Smooth muscle cell (in vitro differentiated cells): ENCODE measurements at regions not wholly inside any gene's neighbourhood (a gene's known extent, or its start where the extent isn't known, plus 50 kb on each side); places are given as distances from the start of the nearest gene placed in this dataset.

Source experiments
- DNase-seq: peaks from one replicate; lab custom pipeline; 2025; ENCODE audit not compliant: unreplicated experiment; lab: John Stamatoyannopoulos, UW
- H2AFZ ChIP-seq: fragments of 200-600 bp; sonication (generic); 2 replicates; pipeline ENCODE4 v1.6.0; 2016; ENCODE audit warnings: antibody characterized with exemption, low read depth, mild to moderate bottlenecking
- H3F3A ChIP-seq: fragments of 200-600 bp; sonication (generic); 2 replicates; pipeline ENCODE4 v1.6.0; 2017; ENCODE audit warnings: antibody characterized with exemption, low read depth
- H3K27ac ChIP-seq: fragments of 200-600 bp; sonication (generic); 2 replicates; pipeline ENCODE4 v1.5.1; 2016; ENCODE audit warnings: low read depth, mild to moderate bottlenecking
- H3K27me3 ChIP-seq: fragments of 200-600 bp; sonication (generic); 2 replicates; pipeline ENCODE4 v1.6.1; 2016; ENCODE audit warnings: low read depth, mild to moderate bottlenecking
- H3K36me3 ChIP-seq: fragments of 200-600 bp; sonication (generic); 2 replicates; pipeline ENCODE4 v1.5.1; 2016; ENCODE audit warnings: low read depth
- H3K4me1 ChIP-seq: fragments of 200-600 bp; sonication (generic); 2 replicates; pipeline ENCODE4 v1.5.1; 2016; ENCODE audit warnings: low read depth
- H3K4me2 ChIP-seq: fragments of 200-600 bp; sonication (generic); 2 replicates; pipeline ENCODE4 v1.6.0; 2016; ENCODE audit warnings: mild to moderate bottlenecking
- H3K4me3 ChIP-seq: fragments of 200-600 bp; sonication (generic); 2 replicates; pipeline ENCODE4 v1.5.1; 2016; ENCODE audit warnings: mild to moderate bottlenecking
- H3K79me2 ChIP-seq: fragments of 200-600 bp; sonication (generic); 2 replicates; pipeline ENCODE4 v1.6.0; 2016; ENCODE audit warnings: low read depth, mild to moderate bottlenecking
- H3K9ac ChIP-seq: fragments of 200-600 bp; sonication (generic); 2 replicates; pipeline ENCODE4 v1.6.0; 2016; ENCODE audit warnings: low read depth
- H3K9me3 ChIP-seq: fragments of 200-600 bp; sonication (generic); replicated peaks from 2 replicates; pipeline ENCODE4 v1.5.1; 2016; ENCODE audit warnings: low read depth
- H4K20me1 ChIP-seq: fragments of 200-600 bp; sonication (generic); 2 replicates; pipeline ENCODE4 v1.6.0; 2016; ENCODE audit warnings: low read depth
- WGBS: methylation state at CpG from one replicate; pipeline ENCODE4 v1.1.7; 2016; ENCODE audit warnings: low lambda C conversion rate; 5-methylcytosine and 5-hydroxymethylcytosine counted together
- TF ChIP-seq, protein P1 (sequence below): fragments of 200-600 bp; sonication (generic); IDR thresholded peaks from 2 replicates; pipeline ENCODE4 v1.5.1; 2017; ENCODE audit warnings: borderline replicate concordance, mild to moderate bottlenecking, antibody characterized with exemption; ENCODE audit not compliant: insufficient read depth, poor library complexity, severe bottlenecking

DNA sequence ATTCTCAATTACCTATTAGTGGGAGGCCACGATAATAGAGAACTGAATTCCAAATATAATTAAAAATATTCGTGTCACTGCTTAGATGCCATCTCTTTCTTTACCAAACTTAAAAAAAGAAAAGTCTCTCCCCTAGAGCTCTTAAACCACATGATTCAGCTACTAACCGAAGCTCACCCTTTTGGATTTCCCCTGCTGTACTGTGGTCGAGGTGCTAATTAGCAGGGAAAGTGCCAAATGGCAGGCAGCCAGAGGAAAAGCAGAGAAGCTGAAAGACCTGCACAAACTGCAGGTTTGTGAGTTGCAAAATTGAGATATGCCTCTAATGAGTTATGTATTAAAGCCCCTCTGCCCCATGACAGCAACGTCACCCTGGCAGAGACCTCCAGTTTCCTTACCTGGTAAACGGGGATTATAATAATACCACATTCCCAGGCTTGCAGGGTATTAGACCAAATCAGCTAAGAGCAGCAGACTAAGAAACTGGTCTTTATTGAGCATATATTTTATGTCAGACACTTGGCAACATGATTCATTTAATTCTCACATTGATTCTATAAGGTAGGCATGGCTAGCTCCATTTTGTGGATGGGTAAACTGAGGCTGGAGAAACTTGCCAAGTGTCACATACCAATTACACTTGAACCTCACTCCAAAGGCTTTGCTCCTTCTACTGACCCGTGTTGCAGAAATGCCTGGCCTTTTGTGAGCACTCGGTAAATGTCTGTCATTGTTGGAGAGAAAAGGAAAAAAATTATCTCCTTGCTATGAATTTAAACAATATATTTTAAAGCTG is 259.7 kb downstream of the LPIN1 start:
- TF ChIP-seq, protein P1, sequence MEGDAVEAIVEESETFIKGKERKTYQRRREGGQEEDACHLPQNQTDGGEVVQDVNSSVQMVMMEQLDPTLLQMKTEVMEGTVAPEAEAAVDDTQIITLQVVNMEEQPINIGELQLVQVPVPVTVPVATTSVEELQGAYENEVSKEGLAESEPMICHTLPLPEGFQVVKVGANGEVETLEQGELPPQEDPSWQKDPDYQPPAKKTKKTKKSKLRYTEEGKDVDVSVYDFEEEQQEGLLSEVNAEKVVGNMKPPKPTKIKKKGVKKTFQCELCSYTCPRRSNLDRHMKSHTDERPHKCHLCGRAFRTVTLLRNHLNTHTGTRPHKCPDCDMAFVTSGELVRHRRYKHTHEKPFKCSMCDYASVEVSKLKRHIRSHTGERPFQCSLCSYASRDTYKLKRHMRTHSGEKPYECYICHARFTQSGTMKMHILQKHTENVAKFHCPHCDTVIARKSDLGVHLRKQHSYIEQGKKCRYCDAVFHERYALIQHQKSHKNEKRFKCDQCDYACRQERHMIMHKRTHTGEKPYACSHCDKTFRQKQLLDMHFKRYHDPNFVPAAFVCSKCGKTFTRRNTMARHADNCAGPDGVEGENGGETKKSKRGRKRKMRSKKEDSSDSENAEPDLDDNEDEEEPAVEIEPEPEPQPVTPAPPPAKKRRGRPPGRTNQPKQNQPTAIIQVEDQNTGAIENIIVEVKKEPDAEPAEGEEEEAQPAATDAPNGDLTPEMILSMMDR: no peak
- Histone ChIP-seq H3K4me2 (peak overlapping the region; percentile 33), H3K4me1 (peaks cover 22% of the 10 kb centered on the region), H3K9me3 (no peaks in the 10 kb centered on the region), H3K36me3 (no peaks in the 10 kb centered on the region), H3K4me3 (no peak overlapping the region), H4K20me1 (no peaks in the 10 kb centered on the region), H2AFZ (no peak overlapping the region), H3K27me3 (no peaks in the 10 kb centered on the region), H3K27ac (peak overlapping the region; percentile 26), H3K9ac (no peak overlapping the region), H3K79me2 (no peaks in the 10 kb centered on the region), H3F3A (peaks cover 23% of the 10 kb centered on the region)
- 47% methylated on average over 8 of the region's 8 CpGs for WGBS
- no peak for DNase-seq

DNA sequence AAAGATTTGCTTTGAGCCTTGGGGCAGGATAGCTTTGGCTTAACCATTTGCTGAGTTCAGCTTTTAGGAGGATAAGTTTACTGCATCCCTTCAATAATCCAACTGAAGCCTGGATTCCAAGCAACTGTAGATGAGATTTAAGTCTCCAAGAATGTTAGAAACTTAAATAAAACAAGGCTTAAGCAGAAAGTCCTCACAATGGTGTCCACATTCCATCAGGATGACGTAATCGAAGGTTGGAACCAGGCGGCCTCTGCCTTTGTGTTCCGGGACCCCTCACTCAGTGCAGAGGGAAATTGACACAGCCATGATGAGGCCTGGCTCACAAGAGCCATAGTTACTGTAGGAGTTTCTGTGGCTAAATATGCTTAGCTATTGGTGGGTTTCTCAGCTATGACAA is 260.4 kb downstream of the LPIN1 start:
- Histone ChIP-seq H3K4me1 (peaks cover 22% of the 10 kb centered on the region), H3K9me3 (no peaks in the 10 kb centered on the region), H3K36me3 (no peaks in the 10 kb centered on the region), H3K4me3 (no peak overlapping the region), H3K27ac (peak overlapping the region; percentile 26), H3K4me2 (peak overlapping the region; percentile 33), H2AFZ (no peak overlapping the region), H4K20me1 (no peaks in the 10 kb centered on the region), H3K27me3 (no peaks in the 10 kb centered on the region), H3K79me2 (no peaks in the 10 kb centered on the region), H3F3A (peaks cover 23% of the 10 kb centered on the region), H3K9ac (no peak overlapping the region)
- TF ChIP-seq, protein P1: no peak
- WGBS: 12% methylated on average over 4 of the region's 4 CpGs
- DNase-seq: no peak

DNA sequence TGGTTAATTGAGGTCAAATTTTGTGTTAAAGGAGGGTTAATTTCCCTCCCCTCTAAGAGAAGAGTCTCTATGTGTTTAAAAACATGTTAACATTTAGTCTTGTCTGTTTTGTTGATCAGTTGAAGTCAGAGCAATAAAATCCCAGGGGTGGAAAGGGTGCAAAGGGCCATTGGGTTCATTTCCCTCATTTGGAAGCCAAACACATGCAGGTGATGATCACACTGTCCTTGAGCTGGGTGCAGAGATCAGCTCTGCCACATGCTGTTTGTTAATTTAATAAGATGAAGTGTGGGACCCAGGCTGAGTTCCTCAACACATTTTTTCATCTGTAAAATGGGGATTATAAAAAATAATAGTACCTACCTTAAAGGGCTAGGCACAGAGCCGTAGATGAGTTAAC is 260.9 kb downstream of the LPIN1 start:
- peak overlapping the region; percentile 26 for H3K27ac ChIP-seq
- DNase-seq: no peak
- peaks cover 23% of the 10 kb centered on the region for H3F3A ChIP-seq
- no peak overlapping the region for H3K4me3 ChIP-seq
- no peaks in the 10 kb centered on the region for H3K36me3 ChIP-seq
- no peaks in the 10 kb centered on the region for H3K9me3 ChIP-seq
- H4K20me1 ChIP-seq: no peaks in the 10 kb centered on the region
- peaks cover 22% of the 10 kb centered on the region for H3K4me1 ChIP-seq
- TF ChIP-seq, protein P1: no peak
- no peak overlapping the region for H3K9ac ChIP-seq
- H3K27me3 ChIP-seq: no peaks in the 10 kb centered on the region
- no peak overlapping the region for H2AFZ ChIP-seq
- H3K79me2 ChIP-seq: no peaks in the 10 kb centered on the region
- WGBS: 97% methylated on average over 1 of the region's 1 CpG
- H3K4me2 ChIP-seq: no peak overlapping the region

DNA sequence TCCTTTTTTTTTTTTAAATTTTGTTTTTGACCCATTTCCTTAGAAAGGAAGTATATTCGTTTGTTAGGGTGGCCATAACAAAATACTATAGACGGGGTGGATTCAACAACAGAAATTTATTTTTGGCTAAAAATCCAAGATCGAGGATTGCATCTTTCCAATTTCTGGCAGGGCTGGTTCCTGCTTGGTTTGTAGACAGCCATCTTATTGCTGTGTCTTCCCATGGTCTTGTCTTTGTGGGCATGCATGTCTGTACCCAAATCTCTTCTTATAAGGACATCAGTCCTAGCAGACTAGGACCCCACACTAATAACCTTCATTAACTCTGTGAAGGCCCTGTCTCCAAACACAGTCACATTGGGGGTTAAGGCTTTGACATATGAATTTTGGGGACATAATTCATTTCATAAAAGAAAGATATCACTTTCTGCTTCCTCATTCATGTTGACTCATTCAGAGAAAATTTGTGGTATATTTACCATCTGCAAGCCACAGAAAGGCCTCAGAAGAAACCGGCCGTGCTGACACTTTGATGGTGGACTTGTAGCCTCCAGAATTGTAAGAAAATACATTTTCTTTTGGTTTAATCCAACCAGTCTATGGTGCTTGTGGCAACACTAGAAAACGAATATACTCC is 262.1 kb downstream of the LPIN1 start:
- Histone ChIP-seq H3K4me3 (no peak overlapping the region), H3K9me3 (no peaks in the 10 kb centered on the region), H3K4me1 (peaks cover 22% of the 10 kb centered on the region), H3K27me3 (no peaks in the 10 kb centered on the region), H3K79me2 (no peaks in the 10 kb centered on the region), H3F3A (peaks cover 23% of the 10 kb centered on the region), H3K9ac (no peak overlapping the region), H4K20me1 (no peaks in the 10 kb centered on the region), H2AFZ (no peak overlapping the region), H3K27ac (no peak overlapping the region), H3K4me2 (peak overlapping the region; percentile 29), H3K36me3 (no peaks in the 10 kb centered on the region)
- 68% methylated on average over 6 of the region's 6 CpGs for WGBS
- DNase-seq: no peak
- TF ChIP-seq, protein P1: no peak
